Suppressor macrophage treated with lipopolysaccharide for 4 hours (primary cell): ENCODE measurements at regions not wholly inside any gene's neighbourhood (a gene's known extent, or its start where the extent isn't known, plus 50 kb on each side); places are given as distances from the start of the nearest gene placed in this dataset.

Experiments
- DNase-seq: peaks from one replicate; pipeline ENCODE4 v3.0.0-alpha.2; 2020

DNA sequence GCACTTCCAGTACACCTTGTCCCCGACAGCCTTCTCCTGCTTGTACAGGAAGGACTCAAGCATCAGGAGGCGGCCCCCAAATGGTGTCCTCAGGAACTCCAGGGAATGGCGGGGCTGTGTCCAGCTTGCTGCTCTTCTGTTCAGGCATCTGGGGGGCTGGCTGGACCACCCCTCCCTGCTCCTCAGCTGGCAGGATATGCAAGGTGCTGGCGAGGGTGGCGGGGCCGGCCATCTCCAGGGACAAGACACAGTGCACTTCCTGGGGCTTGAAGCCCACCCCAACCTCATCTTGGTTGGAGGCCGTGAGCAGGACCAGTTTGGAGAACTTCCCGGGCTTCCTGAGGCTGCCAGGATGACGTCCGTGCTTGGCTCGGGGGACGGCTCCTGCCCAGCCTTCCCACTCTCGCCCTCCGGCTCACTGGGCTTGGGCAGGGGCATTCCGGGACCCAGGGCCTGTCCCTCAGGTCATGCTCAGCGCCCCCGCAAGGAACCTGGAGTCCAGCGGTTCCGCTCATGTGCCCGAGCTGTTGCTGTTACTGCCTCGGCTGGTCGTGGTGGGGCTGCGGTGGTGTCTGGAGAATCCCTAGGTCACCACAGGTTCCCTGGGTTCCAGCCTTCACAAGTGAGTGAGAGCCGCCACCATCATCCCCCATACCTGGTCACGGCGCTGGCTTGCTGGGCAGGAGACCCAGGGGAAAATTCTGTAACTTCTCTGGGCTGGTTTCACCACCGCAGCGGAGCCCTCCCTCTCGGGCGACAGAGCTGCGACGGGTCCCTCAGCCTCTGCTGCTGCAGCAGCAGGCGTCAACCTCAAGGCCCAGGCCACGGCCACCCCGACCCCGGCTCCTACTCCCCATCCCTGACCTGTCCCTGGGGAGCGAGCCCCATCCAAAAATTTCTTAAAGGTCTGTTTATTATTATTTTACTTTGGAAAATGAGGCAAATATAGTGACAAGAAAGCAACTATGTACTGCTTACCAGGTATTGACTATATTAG lies 82.8 kb upstream of the FXR1 start:
- DNase-seq = no peak

DNA sequence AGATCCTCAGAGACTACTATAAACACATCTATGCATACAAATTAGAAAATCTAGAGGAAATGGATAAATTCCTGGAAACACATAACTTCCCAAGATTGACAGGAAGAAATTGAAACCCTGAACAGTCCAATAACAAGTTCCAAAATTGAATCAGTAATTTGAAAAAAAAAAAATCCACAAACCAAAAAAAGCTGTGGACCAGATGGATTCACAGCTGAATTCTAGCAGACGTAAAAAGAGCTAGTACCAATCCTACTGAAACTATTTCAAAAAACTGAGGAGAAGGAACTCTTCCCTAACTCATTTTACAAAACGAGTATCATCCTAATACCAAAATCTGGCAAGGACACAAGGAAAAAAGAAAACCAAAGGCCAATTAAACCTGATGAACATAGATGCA lies 77.0 kb upstream of the FXR1 start:
- DNase-seq = no peak

DNA sequence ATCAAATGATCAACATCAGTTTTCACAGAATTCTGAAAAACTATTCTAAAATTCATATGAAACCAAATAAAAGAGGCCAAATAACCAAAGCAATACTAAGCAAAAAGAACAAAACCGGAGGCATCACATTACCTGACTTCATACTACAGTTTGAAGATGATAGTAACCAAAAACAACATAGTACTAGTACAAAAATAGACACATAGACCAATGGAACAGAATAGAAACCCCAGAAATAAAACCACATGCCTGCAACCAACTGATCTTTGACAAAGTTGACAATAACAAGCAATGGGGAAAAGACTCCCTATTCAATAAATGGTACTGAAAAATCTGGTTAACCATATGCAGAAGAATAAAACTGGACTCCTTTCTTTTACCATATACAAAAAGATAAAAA lies 75.7 kb upstream of the FXR1 start:
- DNase-seq = no peak

DNA sequence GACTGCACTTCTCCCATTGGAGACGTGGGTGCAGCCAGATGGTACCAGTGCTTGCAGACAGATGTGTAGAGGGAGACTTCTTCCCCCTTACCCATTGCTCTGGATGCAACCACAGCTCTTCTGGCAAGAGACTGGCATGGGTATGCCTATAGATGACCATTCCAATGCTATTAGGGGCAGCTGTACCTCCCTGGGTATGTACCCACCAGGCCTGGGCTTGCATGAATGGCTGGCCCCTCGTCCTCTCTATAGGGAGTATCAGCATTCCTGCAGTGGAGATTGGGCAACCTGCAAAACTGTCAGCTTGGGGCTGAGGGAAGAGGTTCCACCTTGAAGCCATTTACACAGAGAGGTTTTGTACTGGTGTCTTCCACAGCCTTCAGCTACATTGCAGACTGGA lies 57.6 kb upstream of the FXR1 start:
- no peak for DNase-seq

DNA sequence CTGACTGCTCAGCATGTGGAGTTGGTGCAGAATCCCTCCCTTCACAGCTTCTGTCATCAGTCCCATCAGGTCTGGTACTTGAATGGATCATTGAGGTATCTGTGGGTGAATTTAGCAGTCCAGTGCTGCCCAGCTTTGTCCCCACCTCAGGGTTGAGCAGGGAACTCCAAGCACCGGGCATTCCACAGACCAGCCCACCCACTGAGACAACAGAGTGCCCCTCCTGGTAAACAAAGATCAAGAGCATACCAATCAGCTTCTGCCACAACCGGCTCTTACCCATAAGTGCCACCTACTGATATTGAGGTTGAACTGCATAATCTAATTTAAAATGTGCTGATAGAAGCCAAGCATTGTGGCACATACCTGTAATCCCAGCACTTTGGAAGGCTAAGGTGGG lies 57.1 kb upstream of the FXR1 start:
- DNase-seq = no peak

DNA sequence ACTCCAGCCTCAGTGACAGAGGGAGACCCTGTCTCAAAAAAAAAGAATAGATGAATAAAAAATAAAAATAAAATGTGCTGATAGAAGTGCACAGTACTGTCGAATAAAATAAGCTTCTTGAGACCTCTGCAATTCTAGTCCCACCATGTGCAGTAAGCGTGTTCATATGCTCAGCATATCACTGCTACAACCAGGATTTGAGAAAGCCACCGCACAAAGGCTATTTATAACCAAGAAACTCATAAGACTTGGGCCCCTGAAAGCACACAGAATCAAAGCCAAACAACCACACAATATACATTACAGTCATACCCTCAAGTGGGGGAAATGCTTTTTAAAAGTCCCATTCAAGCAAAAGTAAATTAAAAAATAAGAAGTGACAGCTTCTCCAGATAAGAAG lies 56.5 kb upstream of the FXR1 start:
- DNase-seq = no peak

DNA sequence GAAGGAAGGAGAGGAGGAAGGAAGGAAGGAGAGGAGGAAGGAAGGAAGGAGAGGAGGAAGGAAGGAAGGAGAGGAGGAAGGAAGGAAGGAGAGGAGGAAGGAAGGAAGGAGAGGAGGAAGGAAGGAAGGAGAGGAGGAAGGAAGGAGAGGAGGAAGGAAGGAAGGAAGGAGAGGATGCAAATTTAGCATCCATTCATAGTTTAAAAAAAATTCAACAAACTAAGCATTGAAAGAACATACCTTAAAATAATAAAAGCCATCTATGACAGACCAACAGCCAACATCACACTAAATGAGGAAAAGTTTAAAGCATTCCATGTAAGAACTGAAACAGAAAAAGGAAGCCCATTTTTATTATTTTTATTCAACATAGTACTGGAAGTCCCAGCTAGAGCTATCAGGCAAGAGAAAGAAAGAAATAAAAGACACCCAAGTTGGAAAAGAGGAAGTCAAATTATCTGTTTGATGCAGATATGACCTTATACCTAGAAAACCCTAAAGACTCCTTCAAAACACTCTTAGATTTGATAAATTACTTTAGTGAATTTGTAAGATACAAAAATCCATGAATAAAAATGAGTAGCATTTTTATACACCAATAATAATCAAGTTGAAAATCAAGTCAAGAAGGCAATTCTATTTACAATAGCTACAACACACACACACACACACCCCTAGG lies 52.2 kb upstream of the FXR1 start:
- no peak for DNase-seq
